ENCODE measurements at regions not wholly inside any gene's neighbourhood (a gene's known extent, or its start where the extent isn't known, plus 50 kb on each side); places are given as distances from the start of the nearest gene placed in this dataset.

GRCh38 chr4:8682725-8683124, 90.2 kb downstream of the CPZ start (continued):
- TF ChIP-seq EP300 (IDR thresholded peaks at IDR 0.05; ENCODE audit: borderline replicate concordance in 1 of 2, low read depth in 2 of 2, low read length in 2 of 2), result no peak

Data from H1 (cell line).